GM12878 (cell line): ENCODE measurements at regions not wholly inside any gene's neighbourhood (a gene's known extent, or its start where the extent isn't known, plus 50 kb on each side); places are given as distances from the start of the nearest gene placed in this dataset.

Source experiments
- ATAC-seq: fragments of 200-7000 bp; cut with Tn5 transposase; 3 replicates; pipeline ENCODE4 v1.9.1; 2020; ENCODE audit warnings: mild to moderate bottlenecking, moderate library complexity
- BruUV-seq: library from RNA; stranded (reverse); fragments of 400-500 nt; replicated peaks from 2 replicates; lab custom pipeline; 2021; lab: Mats Ljungman, UMichigan
- CTCF ChIA-PET: fragments of 300-600 bp; sonication (Branson Sonifier 250); formaldehyde crosslinking; extraction: SDS; loops from one replicate; lab custom pipeline; 2021; ENCODE audit warnings: inconsistent platforms; lab: Yijun Ruan, JAX
- POLR2A ChIA-PET: fragments of 350-600 bp; formaldehyde crosslinking; extraction: SDS; loops from one replicate; lab custom pipeline; 2021; ENCODE audit warnings: inconsistent platforms; lab: Charles Lee
- RAD21 ChIA-PET: fragments of 300-600 bp; sonication (Branson Sonifier 250); formaldehyde crosslinking; loops from one replicate; lab custom pipeline; 2023; ENCODE audit warnings: antibody characterized with exemption; ENCODE audit not compliant: unreplicated experiment; lab: Charles Lee
- SMC1A ChIA-PET: fragments of 300-600 bp; sonication (Branson Sonifier 250); formaldehyde crosslinking; loops from one replicate; lab custom pipeline; 2023; ENCODE audit not compliant: unreplicated experiment, uncharacterized antibody; lab: Charles Lee
- DNase-seq: peaks from one replicate; pipeline ENCODE4 v3.0.0-alpha.2; 2011; ENCODE audit warnings: low read depth, low spot score
- FAIRE-seq: peaks from 3 replicates; lab custom pipeline; 2011; peaks lifted over from hg19 to GRCh38; lab: Jason Lieb, UNC
- H2AFZ ChIP-seq: 2 replicates; pipeline ENCODE4 v1.6.0; 2011; ENCODE audit warnings: low read depth, low read length, control low read depth; ENCODE audit not compliant: control insufficient read depth
- H3K27ac ChIP-seq: 2 replicates; pipeline ENCODE4 v1.5.1; 2011; ENCODE audit warnings: control low read depth; ENCODE audit not compliant: control insufficient read depth, insufficient read depth
- H3K27me3 ChIP-seq, 2 experiments: replicated peaks in 1 of 2; 2 replicates each; pipeline versions ENCODE4 v1.6.0 to v1.6.1; 2011; ENCODE audit warnings: low read length in 1 of 2; ENCODE audit not compliant: control insufficient read depth in 2 of 2, insufficient read depth in 2 of 2
- H3K36me3 ChIP-seq, 2 experiments: 2 replicates each; pipeline ENCODE4 v1.5.1; 2011; ENCODE audit warnings: low read length in 1 of 2; ENCODE audit not compliant: control insufficient read depth in 2 of 2, insufficient read depth in 2 of 2
- H3K4me1 ChIP-seq: 2 replicates; pipeline ENCODE4 v1.6.1; 2011; ENCODE audit warnings: mild to moderate bottlenecking, low read length, moderate library complexity, mixed read lengths; ENCODE audit not compliant: control insufficient read depth, insufficient read depth
- H3K4me2 ChIP-seq: 2 replicates; pipeline ENCODE4 v1.6.0; 2011; ENCODE audit warnings: control low read depth; ENCODE audit not compliant: control insufficient read depth, insufficient read depth
- H3K4me3 ChIP-seq: fragments of 200-600 bp; sonication (generic); 2 replicates; pipeline ENCODE4 v1.5.1; 2016
- H3K79me2 ChIP-seq: 2 replicates; pipeline ENCODE4 v1.6.0; 2011; ENCODE audit warnings: low read length; ENCODE audit not compliant: control insufficient read depth, insufficient read depth
- H3K9ac ChIP-seq: 2 replicates; pipeline ENCODE4 v1.8.0; 2011; ENCODE audit warnings: low read length, control low read depth, mixed read lengths; ENCODE audit not compliant: control insufficient read depth, insufficient read depth
- H3K9me3 ChIP-seq: replicated peaks from 3 replicates; pipeline ENCODE4 v1.5.1; 2011; ENCODE audit warnings: mild to moderate bottlenecking, low read length; ENCODE audit not compliant: control insufficient read depth, insufficient read depth
- H4K20me1 ChIP-seq: 2 replicates; pipeline ENCODE4 v1.6.0; 2011; ENCODE audit not compliant: control insufficient read depth, insufficient read depth
- ASH2L ChIP-seq: fragments of 300-600, 200-600 bp; sonication (generic); IDR thresholded peaks from 2 replicates; pipeline ENCODE4 v1.6.1; 2017; ENCODE audit warnings: low read depth, mild to moderate bottlenecking, borderline replicate concordance
- ATF7 ChIP-seq: fragments of 450-650 bp; IDR thresholded peaks from 2 replicates; pipeline ENCODE4 v1.6.1; 2016; ENCODE audit warnings: low read depth, mild to moderate bottlenecking
- CEBPB ChIP-seq, 2 experiments: fragments of 150-350 bp in 1 of 2; IDR thresholded peaks; 2 replicates each; pipeline ENCODE4 v1.6.1; 2012 to 2014; ENCODE audit warnings: low read depth in 2 of 2, low read length in 2 of 2, borderline replicate concordance in 1 of 2, inconsistent platforms in 1 of 2
- ELK1 ChIP-seq: IDR thresholded peaks from 2 replicates; pipeline ENCODE4 v1.6.1; 2012; ENCODE audit warnings: low read depth, low read length, improper control_type of control experiment
- HDGF ChIP-seq: fragments of 450-650 bp; IDR thresholded peaks from 2 replicates; pipeline ENCODE4 v1.6.1; 2016; ENCODE audit warnings: antibody characterized with exemption
- IKZF1 ChIP-seq: fragments of 450-650 bp; conservative IDR thresholded peaks from 2 replicates; pipeline ENCODE4 v1.6.1; 2017; ENCODE audit warnings: antibody characterized with exemption, mild to moderate bottlenecking
- MAX ChIP-seq: IDR thresholded peaks from 2 replicates; pipeline ENCODE4 v1.6.1; 2012; ENCODE audit warnings: low read depth, low read length, improper control_type of control experiment
- NR2C2 ChIP-seq: IDR thresholded peaks from 2 replicates; pipeline ENCODE4 v1.6.1; 2011; ENCODE audit warnings: borderline replicate concordance, low read depth; ENCODE audit not compliant: control insufficient read depth, insufficient read length
- SPI1 ChIP-seq: IDR thresholded peaks from 2 replicates; pipeline ENCODE4 v1.6.1; 2011; ENCODE audit warnings: low read depth, mild to moderate bottlenecking, low read length, moderate library complexity, borderline replicate concordance; ENCODE audit not compliant: insufficient read depth
- SREBF1 ChIP-seq: IDR thresholded peaks from 2 replicates; pipeline ENCODE4 v1.6.1; 2012; ENCODE audit warnings: mild to moderate bottlenecking, low read length
- TAF1 ChIP-seq: IDR thresholded peaks from 2 replicates; pipeline ENCODE4 v1.6.1; 2011; ENCODE audit warnings: mild to moderate bottlenecking, low read depth, low read length, borderline replicate concordance
- WGBS: methylation state at CpG from one replicate; pipeline ENCODE4 v1.1.6; 2016; ENCODE audit warnings: low lambda C conversion rate; ENCODE audit not compliant: insufficient replicate concordance, insufficient coverage; ENCODE audit errors: missing lambda C conversion rate; 5-methylcytosine and 5-hydroxymethylcytosine counted together
- in situ Hi-C: fragments of 300-500 bp; cut with MboI; formaldehyde crosslinking; loops from 9 replicates; pipeline ENCODE4 v1.14.3; 2018; ENCODE audit warnings: mixed read lengths
- intact Hi-C: fragments of 100-400 bp; cut with micrococcal nuclease; formaldehyde crosslinking; loops from one replicate; pipeline ENCODE4 v1.14.2; 2022; ENCODE audit not compliant: unreplicated experiment

GRCh38 chr6:87919001-87919400, 128.6 kb upstream of the SPACA1 start (continued):
- TF ChIP-seq CEBPB (IDR thresholded peaks at IDR 0.05; ENCODE audit: borderline replicate concordance in 1 of 2, low read depth in 2 of 2, low read length in 2 of 2): no peak
- TF ChIP-seq ELK1: no peak
- TF ChIP-seq MAX: no peak
- no peak for TF ChIP-seq ATF7
- no peak for TF ChIP-seq TAF1
- TF ChIP-seq HDGF: no peak
- TF ChIP-seq IKZF1: no peak
- no peak for TF ChIP-seq SPI1
- no peak for TF ChIP-seq NR2C2
- TF ChIP-seq ASH2L: no peak
- TF ChIP-seq, all 136 proteins: peak for 0

GRCh38 chr6:87918461-87918941, 129.1 kb upstream of the SPACA1 start:
- 40% methylated on average over 5 of the region's 5 CpGs for WGBS
- H3K9ac ChIP-seq: no peak overlapping the region
- in situ Hi-C loops: no loop called here

More at GRCh38 chr6:87918461-87918941, 129.1 kb upstream of the SPACA1 start:
- H3K27me3 ChIP-seq: no peaks in the 10 kb centered on the region
- ChIA-PET RAD21 (interaction anchor here (0.7 to 4.3 kb wide), 7 partner anchors 8 to 1000 kb away, joined by 3 to 20 read pairs (median 5); no protein-coding TSS in a partner anchor), CTCF (interaction anchor here (1.1 to 3.4 kb wide), 7 partner anchors 11 to 526 kb away, joined by 3 to 25 read pairs (median 6); no protein-coding TSS in a partner anchor), SMC1A (interaction anchor here (1.0 to 10.9 kb wide), 7 partner anchors 11 to 862 kb away, joined by 3 to 203 read pairs (median 4); no protein-coding TSS in a partner anchor), POLR2A (interaction anchor here (0.8 to 5.4 kb wide), 2 partner anchors 9 to 12 kb away, joined by 3 to 28 read pairs; no protein-coding TSS in a partner anchor)
- H3K4me3 ChIP-seq: no peak overlapping the region
- H3K36me3 ChIP-seq: no peaks in the 10 kb centered on the region
- peaks cover 35% of the 10 kb centered on the region for H3K4me1 ChIP-seq
- no peaks in the 10 kb centered on the region for H3K79me2 ChIP-seq
- FAIRE-seq: peak; percentile 23
- intact Hi-C loops: no loop called here
- TF ChIP-seq SREBF1 (no peak), ATF7 (0 out of 2 replicates have a peak, but pooled peaks have one; percentile 16), IKZF1 (peak; percentile 37; the same call in 1 of the 2 replicates)
- 0 out of 2 replicates have a peak overlapping the region, but pooled peaks have one; percentile 26 for H2AFZ ChIP-seq
- no peaks in the 10 kb centered on the region; the same call in 2 of the 3 replicates for H3K9me3 ChIP-seq
- DNase-seq: no peak
- no peak; the same call in 1 of the 3 replicates for ATAC-seq
- BruUV-seq: no TSS peak
- 0 out of 2 replicates have a peak overlapping the region, but pooled peaks have one; percentile 28 for H3K4me2 ChIP-seq
- no peak overlapping the region for H3K27ac ChIP-seq
- H4K20me1 ChIP-seq: no peaks in the 10 kb centered on the region
